NT2/D1 (cell line): ENCODE measurements at regions not wholly inside any gene's neighbourhood (a gene's known extent, or its start where the extent isn't known, plus 50 kb on each side); places are given as distances from the start of the nearest gene placed in this dataset.

Experiments
- SUZ12 ChIP-seq: IDR thresholded peaks from 2 replicates; pipeline ENCODE4 v1.6.1; 2011; ENCODE audit not compliant: insufficient read length, insufficient read depth; ENCODE audit errors: extremely low read depth
- YY1 ChIP-seq: IDR thresholded peaks from 2 replicates; pipeline ENCODE4 v1.6.1; 2011; ENCODE audit not compliant: insufficient read length, insufficient read depth
- ZNF274 ChIP-seq: IDR thresholded peaks from 2 replicates; pipeline ENCODE4 v1.6.1; 2011; ENCODE audit warnings: mild to moderate bottlenecking, low read depth, low read length

DNA sequence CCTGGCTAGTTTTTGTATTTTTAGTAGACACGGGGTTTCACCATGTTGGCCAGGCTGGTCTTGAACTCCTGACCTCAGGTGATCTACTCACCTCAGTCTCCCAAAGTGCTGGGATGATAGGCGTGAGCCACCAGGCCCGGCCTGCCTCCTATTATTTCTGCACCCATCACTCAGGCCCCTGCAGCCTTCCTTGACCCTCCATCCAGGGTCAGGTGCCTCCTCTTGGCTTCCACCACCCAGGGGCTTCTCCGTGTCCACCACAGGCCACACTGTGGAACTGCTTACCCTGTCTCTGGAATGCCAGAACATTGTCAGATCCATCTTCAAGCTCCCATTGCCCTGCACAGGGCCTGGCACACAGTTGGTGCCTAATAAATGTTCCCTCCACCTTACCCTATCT, 75.4 kb upstream of the RTL6 start:
- TF ChIP-seq YY1 (no peak), ZNF274 (no peak), SUZ12 (no peak)
